Upper lobe of left lung (tissue), 4 donors: ENCODE measurements at regions not wholly inside any gene's neighbourhood (a gene's known extent, or its start where the extent isn't known, plus 50 kb on each side); places are given as distances from the start of the nearest gene placed in this dataset.

Source experiments
- CTCF ChIP-seq, 6 experiments: fragments of 450-650 bp in 4 of 6; fragments of 200-600 bp in 2 of 6; sonication (generic) in 2 of 6; IDR thresholded peaks; one replicate each; pipeline ENCODE4 v1.5.1; 2016 to 2019; ENCODE audit warnings: antibody characterized with exemption in 6 of 6
- EP300 ChIP-seq, 4 donors: sonication (generic); formaldehyde crosslinking; IDR thresholded peaks; one replicate each; pipeline ENCODE4 v1.5.1; 2017; ENCODE audit warnings: antibody characterized with exemption in 4 of 4, control low read depth in 2 of 4
- POLR2A ChIP-seq, 4 donors: fragments of 450-650 bp; IDR thresholded peaks; one replicate each; pipeline ENCODE4 v1.5.1; 2016 to 2017; ENCODE audit warnings: antibody characterized with exemption in 4 of 4, mild to moderate bottlenecking in 2 of 4

GRCh38 chr1:47663286-47663685 is 225.4 kb downstream of the FOXD2 start:
- TF ChIP-seq CTCF (IDR thresholded peaks at IDR 0.05) (no peak), POLR2A (IDR thresholded peaks at IDR 0.05) (no peak), EP300 (IDR thresholded peaks at IDR 0.05) (no peak)
